GM12878 (cell line): ENCODE measurements at regions not wholly inside any gene's neighbourhood (a gene's known extent, or its start where the extent isn't known, plus 50 kb on each side); places are given as distances from the start of the nearest gene placed in this dataset.

Experiments
- ATAC-seq: fragments of 200-7000 bp; cut with Tn5 transposase; 3 replicates; pipeline ENCODE4 v1.9.1; 2020; ENCODE audit warnings: mild to moderate bottlenecking, moderate library complexity
- BruUV-seq: library from RNA; stranded (reverse); fragments of 400-500 nt; replicated peaks from 2 replicates; lab custom pipeline; 2021; lab: Mats Ljungman, UMichigan
- CTCF ChIA-PET: fragments of 300-600 bp; sonication (Branson Sonifier 250); formaldehyde crosslinking; extraction: SDS; loops from one replicate; lab custom pipeline; 2021; ENCODE audit warnings: inconsistent platforms; lab: Yijun Ruan, JAX
- POLR2A ChIA-PET: fragments of 350-600 bp; formaldehyde crosslinking; extraction: SDS; loops from one replicate; lab custom pipeline; 2021; ENCODE audit warnings: inconsistent platforms; lab: Charles Lee
- RAD21 ChIA-PET: fragments of 300-600 bp; sonication (Branson Sonifier 250); formaldehyde crosslinking; loops from one replicate; lab custom pipeline; 2023; ENCODE audit warnings: antibody characterized with exemption; ENCODE audit not compliant: unreplicated experiment; lab: Charles Lee
- SMC1A ChIA-PET: fragments of 300-600 bp; sonication (Branson Sonifier 250); formaldehyde crosslinking; loops from one replicate; lab custom pipeline; 2023; ENCODE audit not compliant: unreplicated experiment, uncharacterized antibody; lab: Charles Lee
- DNase-seq: peaks from one replicate; pipeline ENCODE4 v3.0.0-alpha.2; 2011; ENCODE audit warnings: low read depth, low spot score
- FAIRE-seq: peaks from 3 replicates; lab custom pipeline; 2011; peaks lifted over from hg19 to GRCh38; lab: Jason Lieb, UNC
- H2AFZ ChIP-seq: 2 replicates; pipeline ENCODE4 v1.6.0; 2011; ENCODE audit warnings: low read depth, low read length, control low read depth; ENCODE audit not compliant: control insufficient read depth
- H3K27ac ChIP-seq: 2 replicates; pipeline ENCODE4 v1.5.1; 2011; ENCODE audit warnings: control low read depth; ENCODE audit not compliant: control insufficient read depth, insufficient read depth
- H3K27me3 ChIP-seq, 2 experiments: replicated peaks in 1 of 2; 2 replicates each; pipeline versions ENCODE4 v1.6.0 to v1.6.1; 2011; ENCODE audit warnings: low read length in 1 of 2; ENCODE audit not compliant: control insufficient read depth in 2 of 2, insufficient read depth in 2 of 2
- H3K36me3 ChIP-seq, 2 experiments: 2 replicates each; pipeline ENCODE4 v1.5.1; 2011; ENCODE audit warnings: low read length in 1 of 2; ENCODE audit not compliant: control insufficient read depth in 2 of 2, insufficient read depth in 2 of 2
- H3K4me1 ChIP-seq: 2 replicates; pipeline ENCODE4 v1.6.1; 2011; ENCODE audit warnings: mild to moderate bottlenecking, low read length, moderate library complexity, mixed read lengths; ENCODE audit not compliant: control insufficient read depth, insufficient read depth
- H3K4me2 ChIP-seq: 2 replicates; pipeline ENCODE4 v1.6.0; 2011; ENCODE audit warnings: control low read depth; ENCODE audit not compliant: control insufficient read depth, insufficient read depth
- H3K4me3 ChIP-seq: fragments of 200-600 bp; sonication (generic); 2 replicates; pipeline ENCODE4 v1.5.1; 2016
- H3K79me2 ChIP-seq: 2 replicates; pipeline ENCODE4 v1.6.0; 2011; ENCODE audit warnings: low read length; ENCODE audit not compliant: control insufficient read depth, insufficient read depth
- H3K9ac ChIP-seq: 2 replicates; pipeline ENCODE4 v1.8.0; 2011; ENCODE audit warnings: low read length, control low read depth, mixed read lengths; ENCODE audit not compliant: control insufficient read depth, insufficient read depth
- H3K9me3 ChIP-seq: replicated peaks from 3 replicates; pipeline ENCODE4 v1.5.1; 2011; ENCODE audit warnings: mild to moderate bottlenecking, low read length; ENCODE audit not compliant: control insufficient read depth, insufficient read depth
- H4K20me1 ChIP-seq: 2 replicates; pipeline ENCODE4 v1.6.0; 2011; ENCODE audit not compliant: control insufficient read depth, insufficient read depth
- BCL11A ChIP-seq: IDR thresholded peaks from 2 replicates; pipeline ENCODE4 v1.6.1; 2011; ENCODE audit warnings: low read depth, low read length
- CBFB ChIP-seq: IDR thresholded peaks from 2 replicates; pipeline ENCODE4 v1.6.1; 2016; ENCODE audit warnings: antibody characterized with exemption, low read depth
- EP300 ChIP-seq, 2 experiments: fragments of 150-350 bp in 1 of 2; IDR thresholded peaks; 2 replicates each; pipeline ENCODE4 v1.6.1; 2011 to 2012; ENCODE audit warnings: low read depth in 2 of 2, low read length in 2 of 2, borderline replicate concordance in 1 of 2, improper control_type of control experiment in 1 of 2, inconsistent platforms in 1 of 2; ENCODE audit not compliant: control insufficient read depth in 1 of 2
- HDGF ChIP-seq: fragments of 450-650 bp; IDR thresholded peaks from 2 replicates; pipeline ENCODE4 v1.6.1; 2016; ENCODE audit warnings: antibody characterized with exemption
- HSF1 ChIP-seq: fragments of 150-350 bp; IDR thresholded peaks from 2 replicates; pipeline ENCODE4 v1.6.1; 2014; ENCODE audit warnings: mild to moderate bottlenecking, low read depth, low read length
- MAX ChIP-seq: IDR thresholded peaks from 2 replicates; pipeline ENCODE4 v1.6.1; 2012; ENCODE audit warnings: low read depth, low read length, improper control_type of control experiment
- MYB ChIP-seq: fragments of 150-350 bp; IDR thresholded peaks from 2 replicates; pipeline ENCODE4 v1.6.1; 2014; ENCODE audit warnings: mild to moderate bottlenecking, low read depth, low read length, borderline replicate concordance
- PAX8 ChIP-seq: fragments of 450-650 bp; IDR thresholded peaks from 2 replicates; pipeline ENCODE4 v1.6.1; 2017; ENCODE audit warnings: mild to moderate bottlenecking, moderate library complexity
- POLR2AphosphoS5 ChIP-seq: IDR thresholded peaks from 2 replicates; pipeline ENCODE4 v1.6.1; 2011; ENCODE audit warnings: mild to moderate bottlenecking, low read length, inconsistent platforms
- WRNIP1 ChIP-seq: IDR thresholded peaks from 2 replicates; pipeline ENCODE4 v1.6.1; 2011; ENCODE audit warnings: low read depth, low read length, improper control_type of control experiment, borderline replicate concordance
- ZNF622 ChIP-seq: fragments of 450-650 bp; IDR thresholded peaks from 2 replicates; pipeline ENCODE4 v1.6.1; 2017; ENCODE audit warnings: mild to moderate bottlenecking, inconsistent platforms
- WGBS: methylation state at CpG from one replicate; pipeline ENCODE4 v1.1.6; 2016; ENCODE audit warnings: low lambda C conversion rate; ENCODE audit not compliant: insufficient replicate concordance, insufficient coverage; ENCODE audit errors: missing lambda C conversion rate; 5-methylcytosine and 5-hydroxymethylcytosine counted together
- in situ Hi-C: fragments of 300-500 bp; cut with MboI; formaldehyde crosslinking; loops from 9 replicates; pipeline ENCODE4 v1.14.3; 2018; ENCODE audit warnings: mixed read lengths
- intact Hi-C: fragments of 100-400 bp; cut with micrococcal nuclease; formaldehyde crosslinking; loops from one replicate; pipeline ENCODE4 v1.14.2; 2022; ENCODE audit not compliant: unreplicated experiment
- TF ChIP-seq, protein P1 (sequence below): fragments of 450-650 bp; formaldehyde crosslinking; IDR thresholded peaks from 2 replicates; pipeline ENCODE4 v1.4.0; 2020; ENCODE audit warnings: mild to moderate bottlenecking, moderate library complexity
- TF ChIP-seq, protein P2 (sequence below): fragments of 450-650 bp; IDR thresholded peaks from 2 replicates; pipeline ENCODE4 v1.6.1; 2017; ENCODE audit warnings: mild to moderate bottlenecking, moderate library complexity

DNA sequence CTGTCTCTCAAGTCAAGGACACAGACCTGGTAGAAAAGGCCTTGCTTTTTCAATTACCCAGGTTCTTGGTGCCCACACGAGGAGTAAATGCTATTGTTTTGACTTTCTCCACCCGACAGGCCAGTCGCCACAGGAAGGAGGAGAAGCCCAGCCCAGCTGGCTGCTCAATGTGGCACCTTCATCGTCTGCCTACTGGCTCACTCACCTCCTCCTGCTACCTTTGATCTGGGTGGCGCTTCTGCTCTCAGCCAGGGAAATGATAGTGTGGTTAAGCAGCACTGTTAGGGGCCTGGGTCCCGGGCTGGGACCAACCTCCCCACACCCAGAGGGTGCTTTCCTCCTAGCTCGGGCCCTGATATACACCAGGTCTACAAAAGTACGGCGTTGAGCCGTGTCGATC is 75.0 kb upstream of the FZD10 start (continued):
- TF ChIP-seq CBFB (no peak), PAX8 (no peak), ZNF622 (no peak), HSF1 (no peak), HDGF (no peak), POLR2AphosphoS5 (no peak), MAX (no peak)

GRCh38 chr12:130088504-130088903 is 73.8 kb upstream of the FZD10 start:
- no peak overlapping the region for H3K4me3 ChIP-seq
- DNase-seq (no peak), ATAC-seq (no peak), FAIRE-seq (no peak)
- H3K9me3 ChIP-seq, result peaks cover 1% of the 10 kb centered on the region; the same call in 1 of the 3 replicates
- H2AFZ ChIP-seq, result no peak overlapping the region
- H3K4me1 ChIP-seq, result no peaks in the 10 kb centered on the region
- ChIA-PET CTCF (no interaction called here), POLR2A (no interaction called here), SMC1A (no interaction called here), RAD21 (no interaction called here)
- H3K27ac ChIP-seq, result no peak overlapping the region
- H3K36me3 ChIP-seq, result no peaks in the 10 kb centered on the region
- no peak overlapping the region for H3K9ac ChIP-seq
- 42% methylated on average over 11 of the region's 11 CpGs for WGBS
- BruUV-seq, result no TSS peak
- intact Hi-C loops, result no loop called here
- no peaks in the 10 kb centered on the region for H3K79me2 ChIP-seq
- no peak overlapping the region for H3K4me2 ChIP-seq
- no peaks in the 10 kb centered on the region for H4K20me1 ChIP-seq
- in situ Hi-C loops, result no loop called here
- no peaks in the 10 kb centered on the region for H3K27me3 ChIP-seq
- TF ChIP-seq EP300 (IDR thresholded peaks at IDR 0.05; ENCODE audit: borderline replicate concordance in 1 of 2, control insufficient read depth in 1 of 2, low read depth in 2 of 2, low read length in 2 of 2) (no peak), WRNIP1 (no peak), BCL11A (no peak), MYB (no peak)
- TF ChIP-seq, protein P1, sequence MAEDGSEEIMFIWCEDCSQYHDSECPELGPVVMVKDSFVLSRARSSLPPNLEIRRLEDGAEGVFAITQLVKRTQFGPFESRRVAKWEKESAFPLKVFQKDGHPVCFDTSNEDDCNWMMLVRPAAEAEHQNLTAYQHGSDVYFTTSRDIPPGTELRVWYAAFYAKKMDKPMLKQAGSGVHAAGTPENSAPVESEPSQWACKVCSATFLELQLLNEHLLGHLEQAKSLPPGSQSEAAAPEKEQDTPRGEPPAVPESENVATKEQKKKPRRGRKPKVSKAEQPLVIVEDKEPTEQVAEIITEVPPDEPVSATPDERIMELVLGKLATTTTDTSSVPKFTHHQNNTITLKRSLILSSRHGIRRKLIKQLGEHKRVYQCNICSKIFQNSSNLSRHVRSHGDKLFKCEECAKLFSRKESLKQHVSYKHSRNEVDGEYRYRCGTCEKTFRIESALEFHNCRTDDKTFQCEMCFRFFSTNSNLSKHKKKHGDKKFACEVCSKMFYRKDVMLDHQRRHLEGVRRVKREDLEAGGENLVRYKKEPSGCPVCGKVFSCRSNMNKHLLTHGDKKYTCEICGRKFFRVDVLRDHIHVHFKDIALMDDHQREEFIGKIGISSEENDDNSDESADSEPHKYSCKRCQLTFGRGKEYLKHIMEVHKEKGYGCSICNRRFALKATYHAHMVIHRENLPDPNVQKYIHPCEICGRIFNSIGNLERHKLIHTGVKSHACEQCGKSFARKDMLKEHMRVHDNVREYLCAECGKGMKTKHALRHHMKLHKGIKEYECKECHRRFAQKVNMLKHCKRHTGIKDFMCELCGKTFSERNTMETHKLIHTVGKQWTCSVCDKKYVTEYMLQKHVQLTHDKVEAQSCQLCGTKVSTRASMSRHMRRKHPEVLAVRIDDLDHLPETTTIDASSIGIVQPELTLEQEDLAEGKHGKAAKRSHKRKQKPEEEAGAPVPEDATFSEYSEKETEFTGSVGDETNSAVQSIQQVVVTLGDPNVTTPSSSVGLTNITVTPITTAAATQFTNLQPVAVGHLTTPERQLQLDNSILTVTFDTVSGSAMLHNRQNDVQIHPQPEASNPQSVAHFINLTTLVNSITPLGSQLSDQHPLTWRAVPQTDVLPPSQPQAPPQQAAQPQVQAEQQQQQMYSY (CRISPR knock-in tag), result no peak
- TF ChIP-seq, protein P2, sequence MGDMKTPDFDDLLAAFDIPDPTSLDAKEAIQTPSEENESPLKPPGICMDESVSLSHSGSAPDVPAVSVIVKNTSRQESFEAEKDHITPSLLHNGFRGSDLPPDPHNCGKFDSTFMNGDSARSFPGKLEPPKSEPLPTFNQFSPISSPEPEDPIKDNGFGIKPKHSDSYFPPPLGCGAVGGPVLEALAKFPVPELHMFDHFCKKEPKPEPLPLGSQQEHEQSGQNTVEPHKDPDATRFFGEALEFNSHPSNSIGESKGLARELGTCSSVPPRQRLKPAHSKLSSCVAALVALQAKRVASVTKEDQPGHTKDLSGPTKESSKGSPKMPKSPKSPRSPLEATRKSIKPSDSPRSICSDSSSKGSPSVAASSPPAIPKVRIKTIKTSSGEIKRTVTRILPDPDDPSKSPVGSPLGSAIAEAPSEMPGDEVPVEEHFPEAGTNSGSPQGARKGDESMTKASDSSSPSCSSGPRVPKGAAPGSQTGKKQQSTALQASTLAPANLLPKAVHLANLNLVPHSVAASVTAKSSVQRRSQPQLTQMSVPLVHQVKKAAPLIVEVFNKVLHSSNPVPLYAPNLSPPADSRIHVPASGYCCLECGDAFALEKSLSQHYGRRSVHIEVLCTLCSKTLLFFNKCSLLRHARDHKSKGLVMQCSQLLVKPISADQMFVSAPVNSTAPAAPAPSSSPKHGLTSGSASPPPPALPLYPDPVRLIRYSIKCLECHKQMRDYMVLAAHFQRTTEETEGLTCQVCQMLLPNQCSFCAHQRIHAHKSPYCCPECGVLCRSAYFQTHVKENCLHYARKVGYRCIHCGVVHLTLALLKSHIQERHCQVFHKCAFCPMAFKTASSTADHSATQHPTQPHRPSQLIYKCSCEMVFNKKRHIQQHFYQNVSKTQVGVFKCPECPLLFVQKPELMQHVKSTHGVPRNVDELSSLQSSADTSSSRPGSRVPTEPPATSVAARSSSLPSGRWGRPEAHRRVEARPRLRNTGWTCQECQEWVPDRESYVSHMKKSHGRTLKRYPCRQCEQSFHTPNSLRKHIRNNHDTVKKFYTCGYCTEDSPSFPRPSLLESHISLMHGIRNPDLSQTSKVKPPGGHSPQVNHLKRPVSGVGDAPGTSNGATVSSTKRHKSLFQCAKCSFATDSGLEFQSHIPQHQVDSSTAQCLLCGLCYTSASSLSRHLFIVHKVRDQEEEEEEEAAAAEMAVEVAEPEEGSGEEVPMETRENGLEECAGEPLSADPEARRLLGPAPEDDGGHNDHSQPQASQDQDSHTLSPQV, result no peak
